ENCODE measurements at regions not wholly inside any gene's neighbourhood (a gene's known extent, or its start where the extent isn't known, plus 50 kb on each side); places are given as distances from the start of the nearest gene placed in this dataset.
"Not testable (repeated sequence)": the region's sequence is repeated elsewhere in the genome, so short reads cannot be mapped to it uniquely, and the experiment has no call there.

- peak; percentile 6 for DNase-seq
These were observed 73.4 kb upstream of the FAM13C start for GRCh38 chr10:59435707-59436106.

- DNase-seq: no peak
These were observed 72.3 kb upstream of the FAM13C start for GRCh38 chr10:59434463-59435321.

GRCh38 chr10:59433720-59434428 is 71.5 kb upstream of the FAM13C start:
- DNase-seq: peak; percentile 50

GRCh38 chr10:59432207-59432900 is 70.0 kb upstream of the FAM13C start:
- DNase-seq: peak; percentile 4

GRCh38 chr10:59413795-59414194 is 51.4 kb upstream of the FAM13C start:
- not testable (repeated sequence) for DNase-seq

Measured in retina (tissue), 1 donor.